OCI-LY7 (cell line): ENCODE measurements at regions not wholly inside any gene's neighbourhood (a gene's known extent, or its start where the extent isn't known, plus 50 kb on each side); places are given as distances from the start of the nearest gene placed in this dataset.

ENCODE experiments used
- BruUV-seq: library from RNA; stranded (reverse); fragments of 400-500 nt; replicated peaks from 2 replicates; lab custom pipeline; 2021; lab: Mats Ljungman, UMichigan
- CTCF ChIA-PET: fragments of 300-600 bp; sonication (Branson Sonifier 250); formaldehyde crosslinking; loops from one replicate; lab custom pipeline; 2022; ENCODE audit warnings: antibody characterized with exemption; ENCODE audit not compliant: unreplicated experiment; lab: Charles Lee
- POLR2A ChIA-PET: fragments of 300-600 bp; sonication (Branson Sonifier 250); formaldehyde crosslinking; loops from one replicate; lab custom pipeline; 2022; ENCODE audit warnings: antibody characterized with exemption; lab: Charles Lee
- DNase-seq: peaks from one replicate; pipeline ENCODE4 v3.0.0-alpha.2; 2015; ENCODE audit warnings: low spot score
- H2AFZ ChIP-seq: fragments of 200-600 bp; sonication (generic), shearing (Covaris generic); 2 replicates; pipeline ENCODE4 v1.6.1; 2014; ENCODE audit warnings: mild to moderate bottlenecking, antibody characterized with exemption, low read length, moderate library complexity
- H3K27ac ChIP-seq: fragments of 200-600 bp; sonication (generic); 2 replicates; pipeline ENCODE4 v1.5.1; 2014; ENCODE audit warnings: mixed run types, low read depth, mild to moderate bottlenecking, moderate library complexity, low read length, inconsistent platforms; ENCODE audit not compliant: poor library complexity, severe bottlenecking
- H3K36me3 ChIP-seq: fragments of 200-600 bp; sonication (generic); 2 replicates; pipeline ENCODE4 v1.6.1; 2014; ENCODE audit warnings: mild to moderate bottlenecking, antibody characterized with exemption, low read length, moderate library complexity, mixed read lengths; ENCODE audit not compliant: insufficient read depth
- H3K4me1 ChIP-seq: fragments of 200-600 bp; sonication (generic); 2 replicates; pipeline ENCODE4 v1.5.1; 2014; ENCODE audit warnings: mild to moderate bottlenecking, low read length; ENCODE audit not compliant: insufficient read depth, poor library complexity, severe bottlenecking
- H3K4me2 ChIP-seq: fragments of 200-600 bp; sonication (generic); 2 replicates; pipeline ENCODE4 v1.6.1; 2014; ENCODE audit warnings: mild to moderate bottlenecking, low read length
- H3K4me3 ChIP-seq: fragments of 200-600 bp; sonication (generic); 2 replicates; pipeline ENCODE4 v1.5.1; 2014; ENCODE audit warnings: mild to moderate bottlenecking, low read depth, low read length; ENCODE audit not compliant: poor library complexity, severe bottlenecking
- H3K79me2 ChIP-seq: fragments of 200-600 bp; sonication (generic); 2 replicates; pipeline ENCODE4 v1.6.1; 2016; ENCODE audit warnings: low read depth, mild to moderate bottlenecking, low read length, moderate library complexity, mixed read lengths; ENCODE audit not compliant: insufficient read depth
- H3K9me2 ChIP-seq: fragments of 200-600 bp; sonication (generic); 2 replicates; pipeline ENCODE4 v1.6.1; 2016; ENCODE audit warnings: mild to moderate bottlenecking, low read length, mixed read lengths; ENCODE audit not compliant: insufficient read depth
- H3K9me3 ChIP-seq: fragments of 200-600 bp; sonication (generic); 2 replicates; pipeline ENCODE4 v1.6.1; 2014; ENCODE audit warnings: mild to moderate bottlenecking, mixed run types, low read length, mixed read lengths
- H4K20me1 ChIP-seq: fragments of 200-600 bp; sonication (generic); 2 replicates; pipeline ENCODE4 v1.6.1; 2014; ENCODE audit warnings: mild to moderate bottlenecking, antibody characterized with exemption, low read length, moderate library complexity, mixed read lengths; ENCODE audit not compliant: insufficient read depth
- CTCF ChIP-seq: fragments of 200-600 bp; sonication (generic); conservative IDR thresholded peaks from 2 replicates; pipeline ENCODE4 v1.5.1; 2014; ENCODE audit warnings: mild to moderate bottlenecking, antibody characterized with exemption, low read length, moderate library complexity, mixed read lengths
- EZH2phosphoT487 ChIP-seq: fragments of 200-600 bp; sonication (generic); IDR thresholded peaks from 2 replicates; pipeline ENCODE4 v1.6.1; 2018; ENCODE audit warnings: low read depth, borderline replicate concordance, mild to moderate bottlenecking, mixed run types, antibody characterized with exemption, low read length, moderate library complexity, mixed read lengths
- intact Hi-C: fragments of 100-400 bp; cut with micrococcal nuclease; formaldehyde crosslinking; loops from one replicate; pipeline ENCODE4 v1.10.0; 2022; ENCODE audit not compliant: unreplicated experiment

GRCh38 chr12:131229426-131230339, 276.0 kb downstream of the ADGRD1 start:
- Histone ChIP-seq H3K4me3 (no peak overlapping the region), H3K27ac (no peak overlapping the region), H3K9me2 (no peaks in the 10 kb centered on the region), H3K36me3 (no peaks in the 10 kb centered on the region), H3K9me3 (no peaks in the 10 kb centered on the region), H3K79me2 (no peaks in the 10 kb centered on the region), H3K4me1 (no peaks in the 10 kb centered on the region), H3K4me2 (no peak overlapping the region), H4K20me1 (no peaks in the 10 kb centered on the region), H2AFZ (0 out of 2 replicates have a peak overlapping the region, but pooled peaks have one; percentile 61)
- ChIA-PET POLR2A (interaction anchor here (0.8 kb wide), 1 partner anchor 307 kb away, joined by 5 read pairs; no protein-coding TSS in a partner anchor), CTCF (no interaction called here)
- TF ChIP-seq CTCF (no peak), EZH2phosphoT487 (no peak)
- BruUV-seq, result no TSS peak
- intact Hi-C loops, result no loop called here
- no peak for DNase-seq

GRCh38 chr12:131230340-131231031, 276.8 kb downstream of the ADGRD1 start:
- BruUV-seq, result no TSS peak
- Histone ChIP-seq H2AFZ (no peak overlapping the region), H3K9me3 (no peaks in the 10 kb centered on the region), H3K4me1 (no peaks in the 10 kb centered on the region), H3K4me3 (no peak overlapping the region), H3K27ac (no peak overlapping the region), H3K4me2 (no peak overlapping the region), H3K36me3 (no peaks in the 10 kb centered on the region), H3K9me2 (no peaks in the 10 kb centered on the region), H4K20me1 (no peaks in the 10 kb centered on the region), H3K79me2 (no peaks in the 10 kb centered on the region)
- no peak for DNase-seq
- CTCF ChIA-PET, result no interaction called here
- intact Hi-C loops, result no loop called here
- POLR2A ChIA-PET, result interaction anchor here (0.6 kb wide), 1 partner anchor 577 kb away, joined by 3 read pairs; no protein-coding TSS in a partner anchor
- TF ChIP-seq EZH2phosphoT487, result no peak
- no peak for TF ChIP-seq CTCF
